NCI-H526 treated with DMSO at 0.1 percent for 48 hours (cell line): ENCODE measurements at regions not wholly inside any gene's neighbourhood (a gene's known extent, or its start where the extent isn't known, plus 50 kb on each side); places are given as distances from the start of the nearest gene placed in this dataset.

Experiments used
- DNase-seq: peaks from one replicate; lab custom pipeline; 2025; lab: John Stamatoyannopoulos, UW

DNA sequence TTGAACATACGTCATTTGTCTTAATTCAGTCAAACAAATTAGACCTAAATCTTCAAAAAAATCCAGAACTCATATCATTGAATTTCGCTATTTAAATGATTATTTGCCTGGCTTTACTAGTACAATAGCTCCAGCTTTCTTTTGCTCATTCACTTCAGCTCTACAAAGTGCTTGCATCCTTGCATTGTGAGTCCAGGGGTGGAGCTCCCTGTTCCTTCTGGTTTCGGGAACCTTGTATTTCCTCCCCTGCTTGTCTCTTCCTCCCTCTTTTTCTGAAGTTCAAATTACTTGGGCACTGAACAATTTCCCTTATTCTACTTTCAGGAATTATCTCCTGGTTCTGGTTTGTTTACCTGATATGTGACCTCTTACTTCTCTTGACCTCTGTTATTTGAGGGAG is 58.1 kb upstream of the KITLG start:
- DNase-seq: no peak

DNA sequence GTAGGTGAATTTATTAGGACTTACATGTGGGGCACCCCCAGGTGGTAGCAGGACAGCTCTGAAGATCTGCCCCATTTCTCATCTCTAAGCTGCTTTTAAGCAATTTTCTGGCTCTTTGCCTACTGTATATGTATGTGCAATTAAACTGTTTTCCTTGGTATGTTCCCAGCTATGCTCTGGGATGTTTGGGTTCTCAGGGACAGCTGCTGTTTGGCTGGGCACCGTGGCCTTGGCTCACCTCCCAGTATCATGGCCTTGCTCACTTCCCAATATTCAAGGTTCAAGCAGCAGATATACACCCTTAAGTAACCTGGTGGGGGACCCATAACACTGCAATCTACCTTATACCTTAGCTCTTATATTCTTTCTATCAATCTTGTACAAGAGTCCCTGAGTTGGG is 53.7 kb upstream of the KITLG start:
- DNase-seq: no peak

DNA sequence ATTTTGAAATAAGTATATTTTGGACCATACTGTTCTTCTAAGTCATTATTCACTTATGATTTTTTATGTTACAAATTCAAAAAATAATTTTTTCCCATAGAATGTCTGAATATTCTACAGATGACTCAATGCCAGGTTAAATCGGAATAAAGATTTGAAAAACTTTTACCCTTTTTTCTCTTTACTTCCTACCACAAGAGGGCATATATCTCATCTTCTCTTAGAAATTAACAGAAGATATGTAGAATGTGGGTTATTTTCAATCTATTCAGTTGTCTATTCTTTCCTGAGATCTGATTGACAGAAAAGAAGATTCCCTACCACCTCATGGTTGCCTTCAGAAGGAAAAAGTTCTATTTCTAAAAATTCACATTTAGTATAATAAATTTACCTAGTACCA is 53.0 kb upstream of the KITLG start:
- no peak for DNase-seq

DNA sequence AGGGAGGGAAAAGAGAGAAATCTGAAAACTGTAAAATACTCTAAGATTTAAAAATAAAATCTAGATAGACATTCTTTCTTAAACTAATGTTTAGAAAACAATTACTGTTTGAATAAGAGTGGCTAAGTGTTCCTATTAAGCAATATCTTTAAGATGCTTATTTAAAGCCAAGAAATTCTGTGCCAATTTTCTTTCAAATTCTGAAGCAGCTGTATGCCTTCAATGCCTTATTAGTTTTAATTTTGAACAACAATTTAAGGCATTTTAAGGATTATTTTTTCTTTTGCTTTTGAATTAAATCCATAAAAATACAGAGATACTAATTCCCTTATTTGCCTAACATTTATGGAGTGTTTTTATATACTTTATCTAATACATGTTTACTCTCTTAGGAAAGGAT is 50.3 kb upstream of the KITLG start:
- no peak for DNase-seq
